H9 (cell line): ENCODE measurements at regions not wholly inside any gene's neighbourhood (a gene's known extent, or its start where the extent isn't known, plus 50 kb on each side); places are given as distances from the start of the nearest gene placed in this dataset.

Source experiments
- DNase-seq: peaks from one replicate; pipeline ENCODE4 v3.0.0-alpha.2; 2017
- H2AFZ ChIP-seq: one replicate; pipeline ENCODE4 v1.6.1; 2013; ENCODE audit warnings: mild to moderate bottlenecking, low read length, control low read depth, moderate library complexity
- H2AK5ac ChIP-seq: 2 replicates; pipeline ENCODE4 v1.6.1; 2013; ENCODE audit warnings: low read length, control low read depth, mixed read lengths; ENCODE audit not compliant: insufficient read length
- H2BK120ac ChIP-seq: one replicate; pipeline ENCODE4 v1.6.1; 2013; ENCODE audit warnings: low read depth, mild to moderate bottlenecking, low read length, control low read depth, inconsistent platforms; ENCODE audit not compliant: poor library complexity, severe bottlenecking
- H2BK12ac ChIP-seq: 2 replicates; pipeline ENCODE4 v1.6.1; 2013; ENCODE audit warnings: low read length, control low read depth, mixed read lengths, low read depth; ENCODE audit not compliant: insufficient read length
- H2BK15ac ChIP-seq: 2 replicates; pipeline ENCODE4 v1.6.1; 2013; ENCODE audit warnings: low read depth, low read length, control low read depth
- H2BK20ac ChIP-seq: one replicate; pipeline ENCODE4 v1.6.1; 2013; ENCODE audit warnings: low read depth, mild to moderate bottlenecking, low read length, control low read depth, inconsistent platforms; ENCODE audit not compliant: poor library complexity, severe bottlenecking
- H2BK5ac ChIP-seq: 2 replicates; pipeline ENCODE4 v1.6.1; 2013; ENCODE audit warnings: low read length, control low read depth, mixed read lengths; ENCODE audit not compliant: insufficient read length
- H3K14ac ChIP-seq: 2 replicates; pipeline ENCODE4 v1.6.1; 2013; ENCODE audit warnings: low read length, control low read depth; ENCODE audit not compliant: insufficient read depth
- H3K18ac ChIP-seq: 2 replicates; pipeline ENCODE4 v1.6.1; 2013; ENCODE audit warnings: low read depth, mild to moderate bottlenecking, mixed read lengths, low read length, control low read depth; ENCODE audit not compliant: insufficient read length
- H3K23ac ChIP-seq: 2 replicates; pipeline ENCODE4 v1.6.1; 2013; ENCODE audit warnings: low read length, control low read depth, mixed read lengths, low read depth; ENCODE audit not compliant: insufficient read length
- H3K23me2 ChIP-seq: 2 replicates; pipeline ENCODE4 v1.6.1; 2013; ENCODE audit warnings: low read depth, mild to moderate bottlenecking, mixed read lengths, low read length, control low read depth; ENCODE audit not compliant: insufficient read length, poor library complexity, severe bottlenecking
- H3K27ac ChIP-seq: 2 replicates; pipeline ENCODE4 v1.5.1; 2013; ENCODE audit warnings: low read length, control low read depth, mixed read lengths, low read depth; ENCODE audit not compliant: insufficient read length
- H3K27me3 ChIP-seq: 2 replicates; pipeline ENCODE4 v1.6.1; 2013; ENCODE audit warnings: low read length, control low read depth, inconsistent platforms; ENCODE audit not compliant: insufficient read depth
- H3K4ac ChIP-seq: 2 replicates; pipeline ENCODE4 v1.6.1; 2013; ENCODE audit warnings: low read depth, mild to moderate bottlenecking, control low read depth, inconsistent platforms, low read length, moderate library complexity
- H3K4me1 ChIP-seq: 2 replicates; pipeline ENCODE4 v1.6.1; 2013; ENCODE audit warnings: low read length, control low read depth, inconsistent platforms; ENCODE audit not compliant: insufficient read depth
- H3K4me2 ChIP-seq: 2 replicates; pipeline ENCODE4 v1.6.1; 2013; ENCODE audit warnings: low read length, control low read depth, mixed read lengths; ENCODE audit not compliant: insufficient read length, insufficient read depth
- H3K56ac ChIP-seq: 2 replicates; pipeline ENCODE4 v1.6.1; 2013; ENCODE audit warnings: low read depth, mild to moderate bottlenecking, mixed read lengths, low read length, control low read depth; ENCODE audit not compliant: insufficient read length
- H3K79me1 ChIP-seq: 2 replicates; pipeline ENCODE4 v1.6.1; 2013; ENCODE audit warnings: low read depth, mild to moderate bottlenecking, moderate library complexity, low read length, control low read depth, inconsistent platforms; ENCODE audit not compliant: insufficient read depth, poor library complexity, severe bottlenecking
- H3K79me2 ChIP-seq: 2 replicates; pipeline ENCODE4 v1.6.1; 2013; ENCODE audit warnings: low read length, control low read depth, inconsistent platforms; ENCODE audit not compliant: insufficient read depth
- H3K9ac ChIP-seq: 2 replicates; pipeline ENCODE4 v1.6.1; 2013; ENCODE audit warnings: low read length, control low read depth, mixed read lengths; ENCODE audit not compliant: insufficient read length; ENCODE audit errors: extremely low read depth
- H3K9me3 ChIP-seq: one replicate; pipeline ENCODE4 v1.6.1; 2013; ENCODE audit warnings: low read depth, low read length, inconsistent platforms; ENCODE audit not compliant: control insufficient read depth
- H3T11ph ChIP-seq: one replicate; pipeline ENCODE4 v1.6.1; 2013; ENCODE audit warnings: mild to moderate bottlenecking, low read length, control low read depth, inconsistent platforms
- H4K20me1 ChIP-seq: one replicate; pipeline ENCODE4 v1.6.1; 2013; ENCODE audit not compliant: control insufficient read depth, insufficient read length, insufficient read depth
- H4K5ac ChIP-seq: 2 replicates; pipeline ENCODE4 v1.6.1; 2013; ENCODE audit warnings: low read depth, mild to moderate bottlenecking, mixed read lengths, low read length, control low read depth; ENCODE audit not compliant: insufficient read length
- H4K8ac ChIP-seq: replicated peaks from 2 replicates; pipeline ENCODE4 v1.6.1; 2013; ENCODE audit warnings: low read length, control low read depth, mixed read lengths, low read depth; ENCODE audit not compliant: insufficient read length
- H4K91ac ChIP-seq: 2 replicates; pipeline ENCODE4 v1.6.1; 2013; ENCODE audit warnings: low read depth, mild to moderate bottlenecking, moderate library complexity, mixed read lengths, low read length, control low read depth; ENCODE audit not compliant: insufficient read length
- H3K27ac Mint-ChIP-seq, 3 experiments: 2 replicates in 2 of 3; 3 replicates in 1 of 3; pipeline ENCODE4 v1.8.0; 2020 to 2021; ENCODE audit warnings: mixed read lengths in 3 of 3, mild to moderate bottlenecking in 1 of 3, moderate library complexity in 1 of 3
- H3K27me3 Mint-ChIP-seq: 2 replicates; pipeline ENCODE4 v1.8.0; 2021; ENCODE audit warnings: low read depth, mild to moderate bottlenecking, moderate library complexity, mixed read lengths
- H3K36me3 Mint-ChIP-seq, 3 experiments: 2 replicates in 2 of 3; 3 replicates in 1 of 3; pipeline ENCODE4 v1.8.0; 2020 to 2021; ENCODE audit warnings: low read depth in 3 of 3, mixed read lengths in 3 of 3; ENCODE audit not compliant: insufficient read depth in 1 of 3
- H3K4me1 Mint-ChIP-seq, 2 experiments: 2 replicates each; pipeline ENCODE4 v1.8.0; 2020; ENCODE audit warnings: mixed read lengths in 2 of 2
- H3K4me3 Mint-ChIP-seq, 2 experiments: 2 replicates in 1 of 2; 3 replicates in 1 of 2; pipeline ENCODE4 v1.8.0; 2020 to 2021; ENCODE audit warnings: mild to moderate bottlenecking in 2 of 2, mixed read lengths in 2 of 2, moderate library complexity in 1 of 2
- H3K9me3 Mint-ChIP-seq, 2 experiments: 2 replicates in 1 of 2; 3 replicates in 1 of 2; pipeline ENCODE4 v1.8.0; 2020; ENCODE audit warnings: mild to moderate bottlenecking in 2 of 2, mixed read lengths in 2 of 2, moderate library complexity in 1 of 2
- CTCF ChIP-seq: fragments of 200-600 bp; sonication (generic); conservative IDR thresholded peaks from 3 replicates; pipeline ENCODE4 v1.8.0; 2021; ENCODE audit warnings: antibody characterized with exemption, mild to moderate bottlenecking
- WGBS: extraction: QIAGEN DNeasy Blood & Tissue Kit; methylation state at CpG from one replicate; pipeline ENCODE4 v1.1.7; 2013; ENCODE audit warnings: missing lambda C conversion rate, low lambda C conversion rate, mixed read lengths; ENCODE audit not compliant: insufficient read length; ENCODE audit errors: extremely low coverage; 5-methylcytosine and 5-hydroxymethylcytosine counted together

- Histone ChIP-seq H3K23ac (no peak overlapping the region), H3K18ac (no peak overlapping the region), H4K8ac (no peak overlapping the region), H3K56ac (no peak overlapping the region), H2AK5ac (no peak overlapping the region), H3K4ac (no peak overlapping the region; the same call in 1 of the 2 replicates), H3K4me2 (no peak overlapping the region), H3T11ph (no peak overlapping the region), H3K14ac (no peak overlapping the region), H4K5ac (no peak overlapping the region), H3K27ac (no peak overlapping the region), H4K91ac (no peak overlapping the region), H2BK5ac (no peak overlapping the region), H3K27me3 (no peaks in the 10 kb centered on the region), H4K20me1 (no peaks in the 10 kb centered on the region), H3K4me1 (peaks cover 4% of the 10 kb centered on the region; the same call in 1 of the 2 replicates), H2BK120ac (no peak overlapping the region), H2AFZ (no peak overlapping the region), H3K79me2 (no peaks in the 10 kb centered on the region), H2BK15ac (peak overlapping the region; percentile 81; the same call in 1 of the 2 replicates), H2BK20ac (no peak overlapping the region), H3K79me1 (no peaks in the 10 kb centered on the region), H3K23me2 (no peaks in the 10 kb centered on the region), H2BK12ac (no peak overlapping the region), H3K9me3 (no peaks in the 10 kb centered on the region), H3K9ac (no peak overlapping the region)
- H3K27ac Mint-ChIP-seq = no peak overlapping the region
- no peak for DNase-seq
- H3K4me1 Mint-ChIP-seq = peaks cover 16% of the 10 kb centered on the region in 2 experiments
- no peaks in the 10 kb centered on the region; the same call in 1 of the 2 replicates for H3K27me3 Mint-ChIP-seq
- peaks cover 0 to 2% (median 0%) of the 10 kb centered on the region in 3 experiments; a peak in 2 of 7 replicates for H3K36me3 Mint-ChIP-seq
- no CpG with 5 or more reads among the region's 2 CpGs for WGBS
- H3K9me3 Mint-ChIP-seq = no peaks in the 10 kb centered on the region; a peak in 1 of 5 replicates
- no peak overlapping the region for H3K4me3 Mint-ChIP-seq
- no peak for TF ChIP-seq CTCF
These were observed 61.2 kb upstream of the PELI1 start for GRCh38 chr2:64205415-64205814.
